HepG2 (cell line): ENCODE measurements at regions not wholly inside any gene's neighbourhood (a gene's known extent, or its start where the extent isn't known, plus 50 kb on each side); places are given as distances from the start of the nearest gene placed in this dataset.

ENCODE experiments used
- CEBPG ChIP-seq: IDR thresholded peaks from 2 replicates; pipeline ENCODE4 v1.6.1; 2016
- FOSL2 ChIP-seq: sonication (generic); formaldehyde crosslinking; IDR thresholded peaks from 2 replicates; pipeline ENCODE4 v1.4.0; 2020; ENCODE audit warnings: missing genetic modification reagents
- FOXA3 ChIP-seq: IDR thresholded peaks from 2 replicates; pipeline ENCODE4 v1.6.1; 2016; ENCODE audit warnings: missing genetic modification reagents, missing compliant biosample characterization
- HMG20A ChIP-seq: IDR thresholded peaks from 2 replicates; pipeline ENCODE4 v1.6.1; 2016; ENCODE audit warnings: borderline replicate concordance
- HNRNPUL1 ChIP-seq: fragments of 200-400 bp; formaldehyde crosslinking; IDR thresholded peaks from 2 replicates; pipeline ENCODE4 v1.6.1; 2017; ENCODE audit warnings: low read depth, mild to moderate bottlenecking, low read length, moderate library complexity
- NFKBIZ ChIP-seq: IDR thresholded peaks from 2 replicates; pipeline ENCODE4 v1.6.1; 2018; ENCODE audit warnings: missing genetic modification reagents, missing compliant biosample characterization
- POLR2G ChIP-seq: fragments of 200-400 bp; formaldehyde crosslinking; IDR thresholded peaks from 2 replicates; pipeline ENCODE4 v1.6.1; 2018; ENCODE audit warnings: mild to moderate bottlenecking, low read depth, low read length, moderate library complexity
- RAD21 ChIP-seq: fragments of 450-650 bp; formaldehyde crosslinking; IDR thresholded peaks from 2 replicates; pipeline ENCODE4 v1.5.0; 2020; ENCODE audit warnings: mild to moderate bottlenecking
- ZNF33A ChIP-seq: sonication (generic); formaldehyde crosslinking; IDR thresholded peaks from 2 replicates; pipeline ENCODE4 v1.5.1; 2020; ENCODE audit warnings: missing genetic modification reagents, mild to moderate bottlenecking, moderate library complexity, borderline replicate concordance
- ZNF33B ChIP-seq: sonication (generic); formaldehyde crosslinking; IDR thresholded peaks from 2 replicates; pipeline ENCODE4 v1.5.1; 2020; ENCODE audit warnings: mild to moderate bottlenecking, missing genetic modification reagents
- ZNF644 ChIP-seq: IDR thresholded peaks from 2 replicates; pipeline ENCODE4 v1.6.1; 2016; ENCODE audit warnings: low read depth
- ZNF841 ChIP-seq: sonication (generic); formaldehyde crosslinking; IDR thresholded peaks from 2 replicates; pipeline ENCODE4 v1.8.1; 2023; ENCODE audit warnings: missing genetic modification reagents, borderline replicate concordance
- TF ChIP-seq, protein P1 (sequence below): sonication (generic); formaldehyde crosslinking; conservative IDR thresholded peaks from 2 replicates; pipeline ENCODE4 v1.5.0; 2020; ENCODE audit warnings: missing genetic modification reagents
- TF ChIP-seq, protein P2 (sequence below): IDR thresholded peaks from 2 replicates; pipeline ENCODE4 v1.6.1; 2016; ENCODE audit warnings: mild to moderate bottlenecking, missing biosample characterization, missing genetic modification reagents
- TF ChIP-seq, protein P3 (sequence below): sonication (generic); formaldehyde crosslinking; IDR thresholded peaks from 2 replicates; pipeline ENCODE4 v1.5.0; 2020; ENCODE audit warnings: mild to moderate bottlenecking, missing genetic modification reagents
- TF ChIP-seq, protein P4 (sequence below): sonication (generic); formaldehyde crosslinking; IDR thresholded peaks from 2 replicates; pipeline ENCODE4 v1.4.0; 2020; ENCODE audit warnings: mild to moderate bottlenecking, missing genetic modification reagents

DNA sequence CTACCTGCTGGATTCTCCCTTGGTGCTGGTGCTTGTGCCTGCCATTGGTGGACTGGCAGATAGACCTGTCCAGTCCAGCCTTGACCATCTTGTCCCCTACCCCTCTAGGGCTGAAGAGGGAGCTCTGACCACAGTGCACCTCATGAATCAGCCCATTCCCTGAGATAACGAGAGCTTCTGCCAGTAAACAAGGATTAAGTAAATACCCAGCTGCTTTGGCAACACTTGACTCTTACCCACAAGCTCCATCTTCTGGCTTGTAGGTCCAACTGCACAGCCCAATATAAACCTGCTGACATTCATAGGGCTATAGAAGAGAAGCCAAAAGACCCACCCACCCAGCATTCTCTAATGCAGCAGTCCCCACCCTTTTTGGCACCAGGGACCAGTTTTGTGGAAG is 186.4 kb downstream of the PIK3C3 start (continued):
- TF ChIP-seq FOSL2 (0 out of 2 replicates have a peak, but pooled peaks have one; percentile 13), POLR2G (no peak), FOXA3 (peak; percentile 79), HMG20A (CRISPR knock-in tag) (no peak), HNRNPUL1 (no peak), ZNF33A (no peak), CEBPG (CRISPR knock-in tag) (peak; percentile 28; the same call in 1 of the 2 replicates), ZNF644 (CRISPR knock-in tag) (peak; percentile 38; the same call in 1 of the 2 replicates), ZNF33B (CRISPR knock-in tag) (no peak), RAD21 (peak; percentile 44; the same call in 1 of the 2 replicates), NFKBIZ (CRISPR knock-in tag) (no peak), ZNF841 (CRISPR knock-in tag) (no peak)
- TF ChIP-seq, protein P1, sequence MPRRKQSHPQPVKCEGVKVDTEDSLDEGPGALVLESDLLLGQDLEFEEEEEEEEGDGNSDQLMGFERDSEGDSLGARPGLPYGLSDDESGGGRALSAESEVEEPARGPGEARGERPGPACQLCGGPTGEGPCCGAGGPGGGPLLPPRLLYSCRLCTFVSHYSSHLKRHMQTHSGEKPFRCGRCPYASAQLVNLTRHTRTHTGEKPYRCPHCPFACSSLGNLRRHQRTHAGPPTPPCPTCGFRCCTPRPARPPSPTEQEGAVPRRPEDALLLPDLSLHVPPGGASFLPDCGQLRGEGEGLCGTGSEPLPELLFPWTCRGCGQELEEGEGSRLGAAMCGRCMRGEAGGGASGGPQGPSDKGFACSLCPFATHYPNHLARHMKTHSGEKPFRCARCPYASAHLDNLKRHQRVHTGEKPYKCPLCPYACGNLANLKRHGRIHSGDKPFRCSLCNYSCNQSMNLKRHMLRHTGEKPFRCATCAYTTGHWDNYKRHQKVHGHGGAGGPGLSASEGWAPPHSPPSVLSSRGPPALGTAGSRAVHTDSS (CRISPR knock-in tag) = no peak
- TF ChIP-seq, protein P2, sequence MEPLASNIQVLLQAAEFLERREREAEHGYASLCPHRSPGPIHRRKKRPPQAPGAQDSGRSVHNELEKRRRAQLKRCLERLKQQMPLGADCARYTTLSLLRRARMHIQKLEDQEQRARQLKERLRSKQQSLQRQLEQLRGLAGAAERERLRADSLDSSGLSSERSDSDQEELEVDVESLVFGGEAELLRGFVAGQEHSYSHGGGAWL (CRISPR knock-in tag) = no peak
- TF ChIP-seq, protein P3, sequence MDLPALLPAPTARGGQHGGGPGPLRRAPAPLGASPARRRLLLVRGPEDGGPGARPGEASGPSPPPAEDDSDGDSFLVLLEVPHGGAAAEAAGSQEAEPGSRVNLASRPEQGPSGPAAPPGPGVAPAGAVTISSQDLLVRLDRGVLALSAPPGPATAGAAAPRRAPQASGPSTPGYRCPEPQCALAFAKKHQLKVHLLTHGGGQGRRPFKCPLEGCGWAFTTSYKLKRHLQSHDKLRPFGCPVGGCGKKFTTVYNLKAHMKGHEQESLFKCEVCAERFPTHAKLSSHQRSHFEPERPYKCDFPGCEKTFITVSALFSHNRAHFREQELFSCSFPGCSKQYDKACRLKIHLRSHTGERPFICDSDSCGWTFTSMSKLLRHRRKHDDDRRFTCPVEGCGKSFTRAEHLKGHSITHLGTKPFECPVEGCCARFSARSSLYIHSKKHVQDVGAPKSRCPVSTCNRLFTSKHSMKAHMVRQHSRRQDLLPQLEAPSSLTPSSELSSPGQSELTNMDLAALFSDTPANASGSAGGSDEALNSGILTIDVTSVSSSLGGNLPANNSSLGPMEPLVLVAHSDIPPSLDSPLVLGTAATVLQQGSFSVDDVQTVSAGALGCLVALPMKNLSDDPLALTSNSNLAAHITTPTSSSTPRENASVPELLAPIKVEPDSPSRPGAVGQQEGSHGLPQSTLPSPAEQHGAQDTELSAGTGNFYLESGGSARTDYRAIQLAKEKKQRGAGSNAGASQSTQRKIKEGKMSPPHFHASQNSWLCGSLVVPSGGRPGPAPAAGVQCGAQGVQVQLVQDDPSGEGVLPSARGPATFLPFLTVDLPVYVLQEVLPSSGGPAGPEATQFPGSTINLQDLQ (CRISPR knock-in tag) = no peak
- TF ChIP-seq, protein P4, sequence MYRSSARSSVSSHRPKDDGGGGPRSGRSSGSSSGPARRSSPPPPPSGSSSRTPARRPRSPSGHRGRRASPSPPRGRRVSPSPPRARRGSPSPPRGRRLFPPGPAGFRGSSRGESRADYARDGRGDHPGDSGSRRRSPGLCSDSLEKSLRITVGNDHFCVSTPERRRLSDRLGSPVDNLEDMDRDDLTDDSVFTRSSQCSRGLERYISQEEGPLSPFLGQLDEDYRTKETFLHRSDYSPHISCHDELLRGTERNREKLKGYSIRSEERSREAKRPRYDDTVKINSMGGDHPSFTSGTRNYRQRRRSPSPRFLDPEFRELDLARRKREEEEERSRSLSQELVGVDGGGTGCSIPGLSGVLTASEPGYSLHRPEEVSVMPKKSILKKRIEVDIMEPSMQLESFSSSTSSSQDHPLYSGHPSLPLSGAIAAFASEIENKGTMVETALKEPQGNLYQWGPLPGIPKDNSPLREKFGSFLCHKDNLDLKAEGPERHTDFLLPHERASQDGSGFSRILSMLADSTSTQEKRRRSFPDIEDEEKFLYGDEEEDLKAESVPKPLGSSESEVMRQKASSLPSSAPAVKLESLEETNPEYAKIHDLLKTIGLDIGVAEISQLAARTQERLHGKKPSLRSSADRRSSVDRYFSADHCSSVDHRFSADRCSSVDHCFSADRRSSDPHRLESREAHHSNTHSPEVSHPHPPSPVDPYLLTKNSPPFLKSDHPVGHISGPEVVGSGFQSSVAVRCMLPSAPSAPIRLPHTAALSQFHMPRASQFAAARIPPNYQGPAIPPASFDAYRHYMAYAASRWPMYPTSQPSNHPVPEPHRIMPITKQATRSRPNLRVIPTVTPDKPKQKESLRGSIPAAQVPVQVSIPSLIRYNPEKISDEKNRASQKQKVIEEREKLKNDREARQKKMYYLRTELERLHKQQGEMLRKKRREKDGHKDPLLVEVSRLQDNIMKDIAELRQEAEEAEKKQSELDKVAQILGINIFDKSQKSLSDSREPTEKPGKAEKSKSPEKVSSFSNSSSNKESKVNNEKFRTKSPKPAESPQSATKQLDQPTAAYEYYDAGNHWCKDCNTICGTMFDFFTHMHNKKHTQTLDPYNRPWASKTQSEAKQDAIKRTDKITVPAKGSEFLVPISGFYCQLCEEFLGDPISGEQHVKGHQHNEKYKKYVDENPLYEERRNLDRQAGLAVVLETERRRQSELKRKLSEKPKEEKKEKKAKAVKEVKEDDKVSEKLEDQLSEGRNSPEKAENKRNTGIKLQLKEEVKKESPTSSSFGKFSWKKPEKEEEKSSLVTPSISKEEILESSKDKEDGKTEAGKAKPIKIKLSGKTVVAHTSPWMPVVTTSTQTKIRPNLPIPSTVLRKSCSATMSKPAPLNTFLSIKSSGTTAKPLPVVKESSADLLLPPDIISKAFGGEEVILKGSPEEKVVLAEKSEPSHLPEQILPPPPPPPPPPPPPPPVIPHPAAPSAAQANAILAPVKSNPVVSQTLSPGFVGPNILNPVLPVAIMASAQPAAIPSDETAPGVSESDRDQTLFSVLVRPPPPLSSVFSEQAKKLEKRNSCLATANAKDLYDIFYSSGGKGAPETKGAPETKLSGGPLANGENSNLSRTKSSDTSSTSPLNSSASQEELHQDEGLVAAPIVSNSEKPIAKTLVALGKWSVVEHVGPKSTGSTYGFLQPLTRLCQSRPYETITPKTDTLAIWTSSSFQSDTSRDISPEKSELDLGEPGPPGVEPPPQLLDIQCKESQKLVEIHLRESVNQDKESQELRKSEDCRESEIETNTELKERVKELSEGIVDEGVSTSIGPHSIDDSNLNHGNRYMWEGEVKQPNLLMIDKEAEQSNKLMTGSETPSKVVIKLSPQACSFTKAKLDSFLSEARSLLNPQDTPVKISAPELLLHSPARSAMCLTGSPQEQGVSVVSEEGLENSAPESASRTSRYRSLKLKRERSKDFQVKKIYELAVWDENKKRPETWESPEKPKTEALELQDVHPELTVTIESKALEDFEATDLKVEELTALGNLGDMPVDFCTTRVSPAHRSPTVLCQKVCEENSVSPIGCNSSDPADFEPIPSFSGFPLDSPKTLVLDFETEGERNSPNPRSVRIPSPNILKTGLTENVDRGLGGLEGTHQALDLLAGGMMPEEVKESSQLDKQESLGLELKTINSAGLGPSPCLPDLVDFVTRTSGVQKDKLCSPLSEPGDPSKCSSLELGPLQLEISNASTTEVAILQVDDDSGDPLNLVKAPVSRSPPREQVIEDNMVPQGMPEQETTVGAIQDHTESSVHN (CRISPR knock-in tag) = no peak
